Endothelial cell of umbilical vein (primary cell): ENCODE measurements at regions not wholly inside any gene's neighbourhood (a gene's known extent, or its start where the extent isn't known, plus 50 kb on each side); places are given as distances from the start of the nearest gene placed in this dataset.

Experiments
- BruUV-seq: library from RNA; stranded (reverse); fragments of 400-500 nt; replicated peaks from 2 replicates; lab custom pipeline; 2021; lab: Mats Ljungman, UMichigan
- CTCF ChIA-PET: fragments of 300-600, 350-600 bp; sonication (Branson Sonifier 250); formaldehyde crosslinking; loops from one replicate; lab custom pipeline; 2021; ENCODE audit warnings: antibody characterized with exemption, inconsistent platforms; lab: Charles Lee
- POLR2A ChIA-PET: fragments of 300-600, 350-600 bp; sonication (Branson Sonifier 250); formaldehyde crosslinking; loops from one replicate; lab custom pipeline; 2021; ENCODE audit warnings: antibody characterized with exemption, inconsistent platforms; lab: Charles Lee
- DNase-seq: peaks from one replicate; pipeline ENCODE4 v3.0.0-alpha.2; 2011; ENCODE audit warnings: low read depth, low spot score
- FAIRE-seq: peaks from 2 replicates; lab custom pipeline; 2011; peaks lifted over from hg19 to GRCh38; lab: Jason Lieb, UNC
- H2AFZ ChIP-seq: 2 replicates; pipeline ENCODE4 v1.6.0; 2012; ENCODE audit warnings: low read depth, low read length, control low read depth, inconsistent platforms
- H3K27ac ChIP-seq: 2 replicates; pipeline ENCODE4 v1.5.1; 2011; ENCODE audit warnings: low read depth, mild to moderate bottlenecking, control low read depth, low read length, moderate library complexity; ENCODE audit not compliant: insufficient read depth
- H3K27me3 ChIP-seq, 2 experiments: 2 replicates each; pipeline versions ENCODE4 v1.6.0 to v1.6.1; 2011; ENCODE audit warnings: low read length in 2 of 2, mixed read lengths in 1 of 2; ENCODE audit not compliant: control insufficient read depth in 2 of 2, insufficient read depth in 2 of 2
- H3K36me3 ChIP-seq, 2 experiments: 2 replicates in 1 of 2; 3 replicates in 1 of 2; pipeline ENCODE4 v1.5.1; 2011; ENCODE audit warnings: low read length in 2 of 2, mild to moderate bottlenecking in 1 of 2, moderate library complexity in 1 of 2; ENCODE audit not compliant: control insufficient read depth in 2 of 2, insufficient read depth in 2 of 2; ENCODE audit errors: extremely low read depth in 1 of 2
- H3K4me1 ChIP-seq: 3 replicates; pipeline ENCODE4 v1.5.1; 2011; ENCODE audit warnings: mild to moderate bottlenecking, low read length; ENCODE audit not compliant: control insufficient read depth, insufficient read depth; ENCODE audit errors: extremely low read depth
- H3K4me2 ChIP-seq: 2 replicates; pipeline ENCODE4 v1.6.1; 2011; ENCODE audit warnings: low read length, control low read depth, mixed read lengths; ENCODE audit not compliant: insufficient read depth
- H3K4me3 ChIP-seq, 3 experiments: fragments of 200-600 bp in 1 of 3; sonication (generic), shearing (Covaris generic) in 1 of 3; replicated peaks in 1 of 3; 2 replicates each; pipeline ENCODE4 v1.5.1; 2011 to 2016; ENCODE audit warnings: control low read depth in 3 of 3, low read length in 3 of 3, mild to moderate bottlenecking in 2 of 3, inconsistent platforms in 1 of 3, low read depth in 1 of 3, moderate library complexity in 1 of 3; ENCODE audit not compliant: insufficient read depth in 1 of 3
- H3K79me2 ChIP-seq: 2 replicates; pipeline ENCODE4 v1.6.0; 2012; ENCODE audit warnings: low read length, inconsistent platforms; ENCODE audit not compliant: control insufficient read depth, insufficient read depth
- H3K9ac ChIP-seq: replicated peaks from 2 replicates; pipeline ENCODE3; 2011; ENCODE audit warnings: low read length, control low read depth; ENCODE audit not compliant: insufficient read depth; ENCODE audit errors: extremely low read depth
- H3K9me1 ChIP-seq: replicated peaks from 3 replicates; pipeline ENCODE4 v1.6.0; 2011; ENCODE audit warnings: mild to moderate bottlenecking, low read length; ENCODE audit not compliant: control insufficient read depth, insufficient read depth; ENCODE audit errors: extremely low read depth
- H3K9me3 ChIP-seq: replicated peaks from 2 replicates; pipeline ENCODE4 v1.5.1; 2012; ENCODE audit warnings: low read length, inconsistent platforms; ENCODE audit not compliant: control insufficient read depth, insufficient read depth
- H4K20me1 ChIP-seq: replicated peaks from 2 replicates; pipeline ENCODE3; 2011; ENCODE audit warnings: mild to moderate bottlenecking, low read length; ENCODE audit not compliant: control insufficient read depth, insufficient read depth; ENCODE audit errors: extremely low read depth
- CTCF ChIP-seq, 2 donors: IDR thresholded peaks; 1 replicate in 1 of 2; 2 replicates in 1 of 2; pipeline ENCODE4 v1.5.1; 2011; ENCODE audit warnings: low read length in 2 of 2, mild to moderate bottlenecking in 2 of 2, moderate library complexity in 2 of 2, control low read depth in 1 of 2, inconsistent platforms in 1 of 2, low read depth in 1 of 2; ENCODE audit not compliant: insufficient read depth in 1 of 2; ENCODE audit errors: extremely low read depth in 1 of 2
- EZH2 ChIP-seq: IDR thresholded peaks from 2 replicates; pipeline ENCODE4 v1.6.1; 2012; ENCODE audit warnings: borderline replicate concordance, low read depth, mild to moderate bottlenecking, moderate library complexity, low read length, inconsistent platforms; ENCODE audit not compliant: severe bottlenecking
- FOS ChIP-seq: IDR thresholded peaks from 2 replicates; pipeline ENCODE4 v1.6.1; 2011; ENCODE audit warnings: mild to moderate bottlenecking, low read length, moderate library complexity, borderline replicate concordance; ENCODE audit not compliant: insufficient read depth
- GATA2 ChIP-seq: IDR thresholded peaks from 2 replicates; pipeline ENCODE4 v1.7.0; 2011; ENCODE audit warnings: low read depth, mild to moderate bottlenecking, moderate library complexity, mixed read lengths, low read length; ENCODE audit not compliant: insufficient read length, insufficient read depth
- JUN ChIP-seq: IDR thresholded peaks from 2 replicates; pipeline ENCODE4 v1.6.1; 2011; ENCODE audit warnings: borderline replicate concordance, low read depth; ENCODE audit not compliant: insufficient read length, insufficient read depth
- MAX ChIP-seq: IDR thresholded peaks from 2 replicates; pipeline ENCODE4 v1.6.1; 2011; ENCODE audit not compliant: insufficient read depth, insufficient read length
- MYC ChIP-seq: IDR thresholded peaks from one replicate; pipeline ENCODE4 v1.6.1; 2011; ENCODE audit warnings: mild to moderate bottlenecking, low read depth, low read length
- POLR2A ChIP-seq: IDR thresholded peaks from 2 replicates; pipeline ENCODE4 v1.6.1; 2012; ENCODE audit warnings: low read depth, mild to moderate bottlenecking, control low read depth, low read length
- POLR2AphosphoS5 ChIP-seq: IDR thresholded peaks from 2 replicates; pipeline ENCODE4 v1.6.1; 2012; ENCODE audit warnings: low read depth, mild to moderate bottlenecking, control low read depth, low read length, moderate library complexity; ENCODE audit not compliant: insufficient read depth
- dilution Hi-C: fragments of 300-500 bp; cut with MboI; formaldehyde crosslinking; loops from one replicate; pipeline ENCODE4 v1.15.0; 2019; ENCODE audit warnings: low sequenced_read_pairs; ENCODE audit not compliant: extremely low pct_ligation_motif_present
- intact Hi-C: fragments of 100-400 bp; cut with micrococcal nuclease; formaldehyde crosslinking; loops from one replicate; pipeline ENCODE4 v1.10.0; 2022

GRCh38 chr6:167513778-167514177, 188.9 kb downstream of the TTLL2 start:
- TF ChIP-seq EZH2: no peak
- TF ChIP-seq GATA2: no peak
- TF ChIP-seq POLR2A: no peak
- TF ChIP-seq FOS: no peak
- no peak for TF ChIP-seq POLR2AphosphoS5
- TF ChIP-seq MYC: no peak
- TF ChIP-seq MAX: no peak
- no peak for TF ChIP-seq CTCF (IDR thresholded peaks at IDR 0.05; ENCODE audit: extremely low read depth in 1 of 2, insufficient read depth in 1 of 2, low read depth in 1 of 2, low read length in 2 of 2)
- TF ChIP-seq JUN: no peak
- H3K9me3 ChIP-seq: no peaks in the 10 kb centered on the region
- peaks cover 0 to 5% of the 10 kb centered on the region in 2 experiments for H3K27me3 ChIP-seq
- no peaks in the 10 kb centered on the region for H3K9me1 ChIP-seq
- no peaks in the 10 kb centered on the region for H3K36me3 ChIP-seq
- CTCF ChIA-PET: no interaction called here
- H3K4me3 ChIP-seq: no peak overlapping the region
- DNase-seq (no peak), FAIRE-seq (no peak)
- no peaks in the 10 kb centered on the region for H3K79me2 ChIP-seq
- no peaks in the 10 kb centered on the region for H3K4me1 ChIP-seq
- BruUV-seq: no TSS peak
- POLR2A ChIA-PET: no interaction called here
- H2AFZ ChIP-seq: no peak overlapping the region
- dilution Hi-C loops: no loop called here
- no peak overlapping the region for H3K9ac ChIP-seq
- H3K27ac ChIP-seq: no peak overlapping the region
- intact Hi-C loops: no loop called here
- H4K20me1 ChIP-seq: no peaks in the 10 kb centered on the region
- H3K4me2 ChIP-seq: no peak overlapping the region
